Ishikawa (cell line): ENCODE measurements at regions not wholly inside any gene's neighbourhood (a gene's known extent, or its start where the extent isn't known, plus 50 kb on each side); places are given as distances from the start of the nearest gene placed in this dataset.

Experiments used
- CEBPB ChIP-seq: IDR thresholded peaks from 2 replicates; pipeline ENCODE4 v1.6.1; 2012
- CREB1 ChIP-seq: IDR thresholded peaks from 2 replicates; pipeline ENCODE4 v1.6.1; 2012; ENCODE audit warnings: low read depth
- EGR1 ChIP-seq: IDR thresholded peaks from 2 replicates; pipeline ENCODE4 v1.6.1; 2012
- EP300 ChIP-seq: IDR thresholded peaks from 2 replicates; pipeline ENCODE4 v1.6.1; 2012; ENCODE audit warnings: borderline replicate concordance
- FOXM1 ChIP-seq: IDR thresholded peaks from 2 replicates; pipeline ENCODE4 v1.6.1; 2012; ENCODE audit warnings: low read depth, borderline replicate concordance
- NFIC ChIP-seq: IDR thresholded peaks from 2 replicates; pipeline ENCODE4 v1.6.1; 2012
- RAD21 ChIP-seq: IDR thresholded peaks from 2 replicates; pipeline ENCODE4 v1.6.1; 2012; ENCODE audit warnings: low read depth
- TAF1 ChIP-seq: IDR thresholded peaks from 2 replicates; pipeline ENCODE4 v1.6.1; 2012; ENCODE audit warnings: low read depth, mild to moderate bottlenecking
- TCF12 ChIP-seq: IDR thresholded peaks from 2 replicates; pipeline ENCODE4 v1.6.1; 2012; ENCODE audit warnings: low read depth
- TEAD4 ChIP-seq: IDR thresholded peaks from 2 replicates; pipeline ENCODE4 v1.6.1; 2012
- YY1 ChIP-seq: IDR thresholded peaks from 2 replicates; pipeline ENCODE4 v1.6.1; 2012; ENCODE audit warnings: low read depth
- TF ChIP-seq, protein P1 (sequence below): IDR thresholded peaks from 2 replicates; pipeline ENCODE4 v1.6.1; 2012
- TF ChIP-seq, protein P2 (sequence below): IDR thresholded peaks from 2 replicates; pipeline ENCODE4 v1.6.1; 2012
- TF ChIP-seq, protein P3 (sequence below): IDR thresholded peaks from 2 replicates; pipeline ENCODE4 v1.6.1; 2012; ENCODE audit warnings: low read depth, mild to moderate bottlenecking

DNA sequence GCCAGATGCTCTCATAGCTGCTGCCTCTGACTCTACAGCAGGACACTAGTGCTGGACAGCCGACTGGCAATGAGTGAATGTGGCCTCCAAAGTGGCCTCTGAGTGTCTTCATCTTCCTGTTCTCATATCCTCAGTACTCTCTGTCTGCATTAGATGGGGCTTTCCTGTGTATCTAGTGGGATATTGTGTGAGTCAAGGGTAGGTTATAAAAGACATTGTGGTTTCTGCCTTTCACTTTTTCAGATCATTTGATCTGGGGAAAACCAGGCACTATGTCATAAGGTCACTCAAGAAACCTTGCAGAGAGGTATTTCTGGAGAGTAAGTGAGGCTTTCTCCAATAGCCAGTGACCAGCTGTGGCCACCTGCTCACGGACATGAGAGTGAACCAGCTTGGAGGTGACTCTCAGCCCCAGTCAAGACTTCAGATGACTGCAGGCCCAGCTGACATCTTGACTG is 333.6 kb upstream of the NCAM1 start:
- no peak for TF ChIP-seq EP300
- no peak for TF ChIP-seq TEAD4
- TF ChIP-seq, protein P1, sequence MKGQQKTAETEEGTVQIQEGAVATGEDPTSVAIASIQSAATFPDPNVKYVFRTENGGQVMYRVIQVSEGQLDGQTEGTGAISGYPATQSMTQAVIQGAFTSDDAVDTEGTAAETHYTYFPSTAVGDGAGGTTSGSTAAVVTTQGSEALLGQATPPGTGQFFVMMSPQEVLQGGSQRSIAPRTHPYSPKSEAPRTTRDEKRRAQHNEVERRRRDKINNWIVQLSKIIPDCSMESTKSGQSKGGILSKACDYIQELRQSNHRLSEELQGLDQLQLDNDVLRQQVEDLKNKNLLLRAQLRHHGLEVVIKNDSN = no peak
- no peak for TF ChIP-seq YY1
- TF ChIP-seq, protein P2, sequence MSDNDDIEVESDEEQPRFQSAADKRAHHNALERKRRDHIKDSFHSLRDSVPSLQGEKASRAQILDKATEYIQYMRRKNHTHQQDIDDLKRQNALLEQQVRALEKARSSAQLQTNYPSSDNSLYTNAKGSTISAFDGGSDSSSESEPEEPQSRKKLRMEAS = no peak
- TF ChIP-seq RAD21 = no peak
- TF ChIP-seq, protein P3, sequence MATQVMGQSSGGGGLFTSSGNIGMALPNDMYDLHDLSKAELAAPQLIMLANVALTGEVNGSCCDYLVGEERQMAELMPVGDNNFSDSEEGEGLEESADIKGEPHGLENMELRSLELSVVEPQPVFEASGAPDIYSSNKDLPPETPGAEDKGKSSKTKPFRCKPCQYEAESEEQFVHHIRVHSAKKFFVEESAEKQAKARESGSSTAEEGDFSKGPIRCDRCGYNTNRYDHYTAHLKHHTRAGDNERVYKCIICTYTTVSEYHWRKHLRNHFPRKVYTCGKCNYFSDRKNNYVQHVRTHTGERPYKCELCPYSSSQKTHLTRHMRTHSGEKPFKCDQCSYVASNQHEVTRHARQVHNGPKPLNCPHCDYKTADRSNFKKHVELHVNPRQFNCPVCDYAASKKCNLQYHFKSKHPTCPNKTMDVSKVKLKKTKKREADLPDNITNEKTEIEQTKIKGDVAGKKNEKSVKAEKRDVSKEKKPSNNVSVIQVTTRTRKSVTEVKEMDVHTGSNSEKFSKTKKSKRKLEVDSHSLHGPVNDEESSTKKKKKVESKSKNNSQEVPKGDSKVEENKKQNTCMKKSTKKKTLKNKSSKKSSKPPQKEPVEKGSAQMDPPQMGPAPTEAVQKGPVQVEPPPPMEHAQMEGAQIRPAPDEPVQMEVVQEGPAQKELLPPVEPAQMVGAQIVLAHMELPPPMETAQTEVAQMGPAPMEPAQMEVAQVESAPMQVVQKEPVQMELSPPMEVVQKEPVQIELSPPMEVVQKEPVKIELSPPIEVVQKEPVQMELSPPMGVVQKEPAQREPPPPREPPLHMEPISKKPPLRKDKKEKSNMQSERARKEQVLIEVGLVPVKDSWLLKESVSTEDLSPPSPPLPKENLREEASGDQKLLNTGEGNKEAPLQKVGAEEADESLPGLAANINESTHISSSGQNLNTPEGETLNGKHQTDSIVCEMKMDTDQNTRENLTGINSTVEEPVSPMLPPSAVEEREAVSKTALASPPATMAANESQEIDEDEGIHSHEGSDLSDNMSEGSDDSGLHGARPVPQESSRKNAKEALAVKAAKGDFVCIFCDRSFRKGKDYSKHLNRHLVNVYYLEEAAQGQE = no peak
- no peak for TF ChIP-seq EGR1
- no peak for TF ChIP-seq CREB1
- TF ChIP-seq TCF12 = no peak
- TF ChIP-seq FOXM1 = no peak
- TF ChIP-seq TAF1 = no peak
- TF ChIP-seq NFIC = no peak
- no peak for TF ChIP-seq CEBPB
